GM19463 (cell line): ENCODE measurements at regions not wholly inside any gene's neighbourhood (a gene's known extent, or its start where the extent isn't known, plus 50 kb on each side); places are given as distances from the start of the nearest gene placed in this dataset.
A peak's percentile ranks its signal among the peaks of the same experiment; 100 is the strongest.
"Not testable (repeated sequence)": the region's sequence is repeated elsewhere in the genome, so short reads cannot be mapped to it uniquely, and the experiment has no call there.

Source experiments
- ATAC-seq: cut with Tn5 transposase; IDR thresholded peaks from one replicate; pipeline ENCODE4 v1.9.1; 2021; ENCODE audit warnings: mild to moderate bottlenecking, moderate library complexity; ENCODE audit not compliant: unreplicated experiment

DNA sequence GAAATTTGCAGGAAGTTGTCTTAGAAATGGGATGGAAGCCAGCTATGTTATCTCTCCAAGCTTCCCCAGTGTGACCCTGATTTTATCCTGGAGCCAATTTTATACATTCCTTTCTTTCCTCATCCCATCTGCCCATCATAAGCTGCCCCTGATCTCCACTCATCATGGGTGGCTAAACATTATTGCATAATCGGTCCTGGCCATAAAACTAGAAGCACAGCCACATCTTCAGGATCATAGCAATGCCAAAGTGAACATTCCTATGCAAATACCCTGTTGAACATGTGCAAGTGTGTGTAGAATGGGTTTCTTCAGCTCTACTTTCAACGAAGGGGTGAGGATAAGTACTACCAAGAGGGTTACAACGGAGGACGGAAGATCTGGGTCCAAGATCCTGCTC lies 50.6 kb upstream of the COG2 start:
- ATAC-seq: no peak

- ATAC-seq: no peak
Measured at GRCh38 chr1:230589951-230590350, 52.3 kb upstream of the COG2 start.

DNA sequence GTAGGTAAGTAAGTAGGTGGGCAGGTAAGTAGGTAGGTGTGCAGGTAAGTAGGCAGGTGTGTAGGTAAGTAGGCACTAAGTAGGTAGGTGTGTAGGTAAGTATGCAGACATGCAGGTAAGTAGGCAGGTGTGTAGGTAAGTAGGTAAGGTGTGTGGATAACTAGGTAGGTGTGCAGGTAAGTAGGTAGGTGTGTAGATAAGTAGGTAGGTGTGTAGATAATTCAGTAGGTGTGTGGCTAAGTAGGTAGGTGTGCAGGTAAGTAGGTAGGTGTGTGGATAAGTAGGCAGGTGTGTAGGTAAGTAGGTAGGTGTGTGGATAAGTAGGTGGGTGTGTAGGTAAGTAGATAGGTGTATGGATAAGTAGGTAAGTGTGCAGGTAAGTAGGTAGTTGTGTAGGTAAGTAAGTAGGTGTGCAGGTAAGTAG lies 53.9 kb upstream of the COG2 start:
- no peak for ATAC-seq

- ATAC-seq: no peak
Measured at GRCh38 chr1:230587061-230587460, 55.2 kb upstream of the COG2 start.

- ATAC-seq: no peak
Measured at GRCh38 chr1:230584660-230585059, 57.6 kb upstream of the COG2 start.

DNA sequence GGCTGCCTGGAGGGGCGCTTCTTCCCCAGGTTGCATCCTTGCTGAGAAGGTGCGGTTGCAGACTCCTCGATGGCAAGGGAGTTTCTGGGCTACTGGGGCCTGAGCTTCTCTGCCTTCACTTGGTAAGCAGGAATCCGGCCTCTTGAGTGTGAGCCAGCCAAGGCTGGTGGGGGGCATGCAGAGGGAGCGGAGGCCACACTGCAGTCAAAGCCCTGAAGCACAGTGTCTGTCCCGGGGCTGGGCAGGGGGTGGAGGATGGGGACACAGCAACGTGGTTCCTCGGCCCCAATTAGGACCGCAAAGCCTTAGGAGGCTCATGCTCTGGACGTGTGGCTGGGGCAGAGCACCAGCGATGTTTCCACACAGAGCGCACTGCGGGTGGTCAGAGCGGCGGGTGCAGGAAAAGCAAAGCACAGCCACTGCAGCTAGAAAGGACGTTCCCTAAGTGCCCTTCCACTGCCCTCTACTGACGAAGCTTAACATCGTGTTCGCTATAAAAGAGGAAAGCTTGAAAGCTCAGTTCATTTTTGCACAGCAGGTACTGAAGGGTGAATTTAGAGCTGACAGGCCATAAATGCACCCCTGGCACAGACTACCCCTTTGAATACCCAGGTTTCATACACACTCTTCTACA lies 60.7 kb upstream of the COG2 start:
- ATAC-seq: no peak

DNA sequence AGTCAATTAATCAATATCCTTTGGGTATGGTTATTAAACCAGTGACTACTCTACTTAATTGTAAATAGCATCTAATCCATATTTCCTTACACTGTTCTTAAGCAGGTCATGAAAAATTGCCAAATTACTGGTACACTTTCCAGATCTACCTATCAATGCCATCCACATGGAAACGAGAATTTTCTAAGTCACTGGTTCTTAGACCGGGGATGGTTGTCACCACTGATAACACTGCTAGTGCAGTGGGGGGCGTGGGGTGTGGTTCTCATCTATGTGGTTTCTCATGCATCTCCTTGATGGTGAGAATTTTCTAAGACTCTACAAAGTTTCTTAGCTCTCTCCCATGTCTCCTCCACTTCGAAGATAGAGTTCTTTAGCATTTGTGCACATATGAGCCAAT lies 63.7 kb upstream of the COG2 start:
- no peak for ATAC-seq

- ATAC-seq: no peak
Measured at GRCh38 chr1:230577537-230577936, 64.7 kb upstream of the COG2 start.

DNA sequence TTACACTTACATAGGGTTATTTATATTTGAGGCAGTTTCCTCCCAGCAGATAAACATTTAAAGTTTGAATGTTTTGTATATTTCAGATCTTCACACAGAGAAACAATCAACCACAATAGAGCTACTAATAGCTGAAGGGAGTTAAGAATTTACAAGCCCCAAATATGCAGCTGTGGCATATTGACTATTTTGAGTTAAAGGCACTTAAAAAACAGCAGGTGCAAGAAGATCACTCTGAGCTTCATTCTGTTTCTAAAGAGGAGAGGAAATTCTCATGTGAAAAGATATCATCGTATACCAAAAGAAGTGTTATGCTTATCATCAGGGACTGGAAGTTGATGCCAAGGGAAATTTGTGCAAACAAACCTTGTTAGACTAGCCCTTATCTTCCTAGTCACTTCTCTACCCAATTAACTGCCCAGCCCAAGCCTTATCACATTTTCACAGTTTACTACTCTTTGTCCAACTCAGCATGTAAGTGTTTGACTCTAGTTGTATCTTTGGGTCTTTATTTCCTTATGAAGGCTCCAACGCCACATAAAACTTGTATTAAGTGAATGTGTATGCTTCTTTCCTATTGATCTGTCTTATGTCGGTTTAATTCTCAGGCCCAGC lies 66.3 kb upstream of the COG2 start:
- ATAC-seq: no peak

DNA sequence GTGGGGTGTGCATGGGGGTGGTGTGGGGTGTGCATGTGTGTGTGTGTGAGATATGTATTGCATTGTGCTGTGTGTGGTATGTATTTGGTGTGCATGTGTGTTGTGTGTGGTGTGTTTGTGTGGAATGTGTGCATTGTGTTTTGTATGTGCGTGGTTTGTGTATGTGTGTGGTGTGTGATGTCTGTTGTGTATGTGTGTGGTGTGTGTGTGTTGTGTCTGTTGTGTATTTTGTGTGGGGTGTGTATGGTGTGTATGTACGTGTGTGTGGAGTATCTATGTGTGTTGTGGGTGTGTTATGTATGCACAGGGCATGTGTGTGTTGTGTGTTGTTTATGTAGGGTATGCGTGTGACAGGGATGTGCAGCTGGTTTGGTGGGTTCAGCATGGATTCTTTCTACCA lies 67.8 kb upstream of the COG2 start:
- ATAC-seq: no peak

GRCh38 chr1:230573658-230574057 lies 68.6 kb upstream of the COG2 start:
- peak; percentile 52 for ATAC-seq

- ATAC-seq: no peak
Measured at GRCh38 chr1:230572121-230573105, 69.9 kb upstream of the COG2 start.

- ATAC-seq: no peak
Measured at GRCh38 chr1:230570724-230571360, 71.4 kb upstream of the COG2 start.

GRCh38 chr1:230569201-230569600 lies 73.1 kb upstream of the COG2 start:
- ATAC-seq: no peak

- no peak for ATAC-seq
Measured at GRCh38 chr1:230568676-230569075, 73.6 kb upstream of the COG2 start.

DNA sequence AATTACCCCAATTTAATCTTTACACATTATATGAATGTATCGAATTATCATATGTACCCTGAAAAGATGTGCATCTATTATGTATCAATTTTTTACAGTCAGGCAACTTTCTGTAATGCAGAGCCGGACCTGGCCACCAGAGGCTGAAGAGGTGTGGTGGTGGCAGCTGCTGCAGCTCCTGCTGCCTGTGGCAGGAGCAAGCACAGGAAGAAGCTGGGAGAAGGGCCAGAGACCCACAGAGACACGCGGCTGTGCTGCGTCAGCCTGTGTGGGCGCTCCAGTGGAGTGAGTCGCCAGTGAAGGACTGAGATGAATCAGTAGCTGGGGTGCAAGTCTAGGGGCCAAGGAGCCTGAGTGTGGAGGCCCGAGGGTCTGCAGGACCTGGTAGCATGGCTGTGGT lies 74.3 kb upstream of the COG2 start:
- ATAC-seq: no peak

DNA sequence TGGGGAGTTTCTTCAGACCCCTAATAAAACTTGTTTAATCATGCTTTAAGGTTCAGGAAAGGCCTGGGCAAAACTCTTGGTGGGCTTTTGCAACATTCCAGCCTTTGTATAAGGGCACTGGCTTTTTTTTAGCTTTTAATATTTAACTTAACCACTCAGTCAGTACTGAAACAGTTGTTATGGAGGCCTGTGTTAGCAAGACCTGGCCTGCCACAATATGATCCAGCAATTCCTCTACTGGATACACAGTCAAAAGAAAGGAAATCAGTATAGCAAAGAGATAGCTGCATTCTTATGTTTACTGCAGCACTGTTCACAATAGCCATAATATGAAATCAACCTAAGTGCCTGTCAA lies 75.1 kb upstream of the COG2 start:
- ATAC-seq: no peak

DNA sequence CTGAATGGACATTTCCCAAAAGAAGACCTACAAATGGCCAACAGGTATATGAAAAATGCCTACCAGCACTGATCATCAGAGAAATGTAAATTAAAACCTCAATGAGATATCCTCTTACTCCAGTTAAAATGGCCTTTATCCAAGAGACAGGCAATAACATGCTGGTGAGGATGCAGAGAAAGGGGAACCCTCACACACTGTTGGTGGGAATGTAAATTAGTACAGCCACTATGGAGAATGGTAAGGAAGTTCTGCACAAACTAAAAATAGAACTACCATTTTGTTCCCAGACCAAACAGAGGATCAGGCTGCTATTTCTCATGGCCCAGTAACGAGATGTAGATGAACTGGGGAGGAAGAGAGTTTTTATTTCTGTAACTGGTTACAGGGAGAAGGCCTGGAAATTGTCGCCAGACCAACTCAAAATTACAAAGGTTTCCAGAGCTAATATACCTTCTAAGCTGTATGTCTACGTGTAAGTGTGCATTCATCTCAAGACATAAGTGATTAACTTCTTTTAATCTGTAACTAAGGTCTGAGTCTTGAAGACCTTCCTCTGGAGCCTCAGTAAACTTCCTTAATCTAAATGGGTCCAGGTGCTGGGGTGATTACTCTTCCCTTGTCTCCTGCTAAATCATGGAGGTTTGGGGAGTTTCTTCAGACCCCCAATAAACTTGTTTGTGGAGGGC lies 75.6 kb upstream of the COG2 start:
- ATAC-seq: not testable (repeated sequence)

- ATAC-seq: no peak
Measured at GRCh38 chr1:230565141-230565540, 77.1 kb upstream of the COG2 start.

DNA sequence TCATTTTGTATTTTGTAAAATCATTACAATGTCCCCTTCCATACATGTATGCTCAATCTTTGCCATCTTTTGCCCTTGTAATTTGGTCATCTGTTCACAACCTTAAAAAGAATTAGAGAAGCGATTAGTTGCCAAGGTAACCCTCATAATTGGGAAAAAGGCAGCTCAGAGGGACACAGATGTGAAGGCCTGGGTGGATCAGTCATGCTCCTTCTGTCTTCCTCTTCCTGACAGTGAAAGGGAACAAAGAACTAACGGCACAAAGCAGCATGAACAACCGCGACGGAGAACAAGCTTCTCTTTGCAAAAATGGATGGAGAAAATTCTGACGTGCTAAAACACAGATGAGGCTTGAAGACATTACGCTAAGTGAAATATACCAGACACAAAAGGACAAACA lies 78.7 kb upstream of the COG2 start:
- ATAC-seq: no peak

DNA sequence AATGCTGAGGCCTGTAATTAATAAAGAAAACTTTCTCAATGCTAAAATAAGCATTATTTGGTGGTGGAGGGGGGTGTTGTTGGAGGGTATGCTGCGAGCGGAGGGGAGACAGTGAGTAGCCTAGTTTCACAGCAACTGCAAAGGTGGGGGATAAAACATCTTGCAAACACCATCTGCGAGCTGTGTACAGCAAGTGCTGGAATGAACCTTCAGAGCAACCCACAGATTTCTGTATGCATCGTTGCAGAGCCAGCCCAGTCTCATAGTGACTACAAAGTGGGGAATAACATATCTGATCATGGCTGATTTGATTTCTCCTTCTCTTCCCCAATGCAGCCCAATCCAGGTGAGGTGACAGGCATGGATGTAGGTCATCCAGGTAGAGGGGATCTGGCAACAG lies 80.7 kb upstream of the COG2 start:
- ATAC-seq: no peak
